ENCODE measurements at regions not wholly inside any gene's neighbourhood (a gene's known extent, or its start where the extent isn't known, plus 50 kb on each side); places are given as distances from the start of the nearest gene placed in this dataset.

- H3K27ac ChIP-seq (ENCODE audit: low read length) = no peak overlapping the region
- H3F3A ChIP-seq (ENCODE audit: insufficient read depth, low read length) = no peaks in the 10 kb centered on the region
- no peak overlapping the region for H2AFZ ChIP-seq (ENCODE audit: low read length)
- no peaks in the 10 kb centered on the region for H3K9me2 ChIP-seq (replicated peaks; ENCODE audit: insufficient read depth, low read length)
- no peak for DNase-seq
- H3K4me3 ChIP-seq (ENCODE audit: low read length) = no peak overlapping the region
- H3K4me1 ChIP-seq (ENCODE audit: low read length) = no peaks in the 10 kb centered on the region
- no peaks in the 10 kb centered on the region for H3K9me3 ChIP-seq (replicated peaks; ENCODE audit: insufficient read depth, low read length)
- no peak for TF ChIP-seq CTCF (IDR thresholded peaks at IDR 0.05; ENCODE audit: low read length)
- no peak for TF ChIP-seq EZH2 (optimal IDR thresholded peaks at IDR 0.05; ENCODE audit: low read depth, low read length)
- no peak for TF ChIP-seq EZH2phosphoT487 (IDR thresholded peaks at IDR 0.05; ENCODE audit: low read length)
- no peak overlapping the region for H3K9ac ChIP-seq (ENCODE audit: low read length)
- no peaks in the 10 kb centered on the region for H3K27me3 ChIP-seq (replicated peaks; ENCODE audit: insufficient read depth, low read length)
- H4K20me1 ChIP-seq (ENCODE audit: insufficient read depth, low read length) = no peaks in the 10 kb centered on the region
- no peak overlapping the region for H3K4me2 ChIP-seq (ENCODE audit: low read depth, low read length)
- no peaks in the 10 kb centered on the region for H3K36me3 ChIP-seq (replicated peaks; ENCODE audit: insufficient read depth, low read length)
- no peaks in the 10 kb centered on the region for H3K79me2 ChIP-seq (ENCODE audit: low read length)
Measured at GRCh38 chr6:14849185-14849584, 396.7 kb upstream of the JARID2 start.

- no peak for TF ChIP-seq CTCF (IDR thresholded peaks at IDR 0.05; ENCODE audit: low read length)
- TF ChIP-seq EZH2phosphoT487 (IDR thresholded peaks at IDR 0.05; ENCODE audit: low read length) = no peak
- TF ChIP-seq EZH2 (optimal IDR thresholded peaks at IDR 0.05; ENCODE audit: low read depth, low read length) = no peak
- DNase-seq = no peak
- Histone ChIP-seq H3K27ac (ENCODE audit: low read length) (no peak overlapping the region), H3K4me2 (ENCODE audit: low read depth, low read length) (no peak overlapping the region), H3K9me2 (replicated peaks; ENCODE audit: insufficient read depth, low read length) (no peaks in the 10 kb centered on the region), H3K9ac (ENCODE audit: low read length) (no peak overlapping the region), H3K9me3 (replicated peaks; ENCODE audit: insufficient read depth, low read length) (no peaks in the 10 kb centered on the region), H3F3A (ENCODE audit: insufficient read depth, low read length) (no peaks in the 10 kb centered on the region), H3K36me3 (replicated peaks; ENCODE audit: insufficient read depth, low read length) (no peaks in the 10 kb centered on the region), H4K20me1 (ENCODE audit: insufficient read depth, low read length) (no peaks in the 10 kb centered on the region), H3K27me3 (replicated peaks; ENCODE audit: insufficient read depth, low read length) (no peaks in the 10 kb centered on the region), H3K4me1 (ENCODE audit: low read length) (no peaks in the 10 kb centered on the region), H3K79me2 (ENCODE audit: low read length) (no peaks in the 10 kb centered on the region), H3K4me3 (ENCODE audit: low read length) (no peak overlapping the region), H2AFZ (ENCODE audit: low read length) (no peak overlapping the region)
Measured at GRCh38 chr6:14851281-14851680, 394.6 kb upstream of the JARID2 start.

DNA sequence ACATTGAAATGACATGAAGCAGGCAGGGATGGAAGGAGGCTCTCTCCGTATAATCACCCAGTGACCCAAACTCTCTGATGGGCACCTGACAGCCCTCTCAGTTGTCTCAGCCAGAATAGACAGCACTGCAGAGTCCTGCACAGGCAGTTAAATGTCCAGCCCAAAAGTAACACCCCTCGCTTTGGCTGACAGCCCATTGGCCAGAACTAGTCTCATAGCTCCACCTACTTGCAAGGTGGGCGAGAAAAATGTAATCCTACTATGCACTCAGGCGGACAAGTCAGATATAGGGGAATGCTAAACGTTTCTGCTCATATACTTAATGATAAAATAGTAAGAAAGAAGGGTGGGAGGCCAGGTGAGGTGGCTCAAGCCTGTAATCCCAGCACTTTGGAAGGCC lies 393.5 kb upstream of the JARID2 start:
- Histone ChIP-seq H3K4me1 (ENCODE audit: low read length) (no peaks in the 10 kb centered on the region), H3K9me2 (replicated peaks; ENCODE audit: insufficient read depth, low read length) (no peaks in the 10 kb centered on the region), H3K27me3 (replicated peaks; ENCODE audit: insufficient read depth, low read length) (no peaks in the 10 kb centered on the region), H3K9ac (ENCODE audit: low read length) (no peak overlapping the region), H4K20me1 (ENCODE audit: insufficient read depth, low read length) (no peaks in the 10 kb centered on the region), H3K9me3 (replicated peaks; ENCODE audit: insufficient read depth, low read length) (no peaks in the 10 kb centered on the region), H3K27ac (ENCODE audit: low read length) (no peak overlapping the region), H2AFZ (ENCODE audit: low read length) (no peak overlapping the region), H3F3A (ENCODE audit: insufficient read depth, low read length) (no peaks in the 10 kb centered on the region), H3K4me2 (ENCODE audit: low read depth, low read length) (no peak overlapping the region), H3K79me2 (ENCODE audit: low read length) (no peaks in the 10 kb centered on the region), H3K4me3 (ENCODE audit: low read length) (no peak overlapping the region), H3K36me3 (replicated peaks; ENCODE audit: insufficient read depth, low read length) (no peaks in the 10 kb centered on the region)
- no peak for DNase-seq
- TF ChIP-seq EZH2phosphoT487 (IDR thresholded peaks at IDR 0.05; ENCODE audit: low read length) (no peak), CTCF (IDR thresholded peaks at IDR 0.05; ENCODE audit: low read length) (no peak), EZH2 (optimal IDR thresholded peaks at IDR 0.05; ENCODE audit: low read depth, low read length) (no peak)

All from MM.1S (cell line).